PC-9 (cell line): ENCODE measurements at regions not wholly inside any gene's neighbourhood (a gene's known extent, or its start where the extent isn't known, plus 50 kb on each side); places are given as distances from the start of the nearest gene placed in this dataset.

Experiments used
- CTCF ChIP-seq: fragments of 200-600 bp; sonication (generic); conservative IDR thresholded peaks from 2 replicates; pipeline ENCODE4 v1.6.1; 2017; ENCODE audit warnings: mixed run types, antibody characterized with exemption, mild to moderate bottlenecking, moderate library complexity
- EZH2 ChIP-seq: fragments of 200-600 bp; sonication (generic); IDR thresholded peaks from 2 replicates; pipeline ENCODE4 v1.8.0; 2017; ENCODE audit warnings: antibody characterized with exemption, low read depth

GRCh38 chr5:57618767-57619381 is 136.3 kb upstream of the ACTBL2 start:
- no peak for TF ChIP-seq CTCF
- no peak for TF ChIP-seq EZH2
